Coronary artery (tissue), 2 donors: ENCODE measurements at regions not wholly inside any gene's neighbourhood (a gene's known extent, or its start where the extent isn't known, plus 50 kb on each side); places are given as distances from the start of the nearest gene placed in this dataset.

Source experiments
- DNase-seq: peaks from one replicate; pipeline ENCODE4 v3.0.0-alpha.2; 2017; ENCODE audit warnings: low spot score
- H3K27ac ChIP-seq, 2 donors: fragments of 200-600 bp; sonication (generic); one replicate each; pipeline ENCODE4 v1.5.1; 2016 to 2019
- H3K4me3 ChIP-seq: fragments of 200-600 bp; sonication (generic); 2 replicates; pipeline ENCODE4 v1.5.1; 2016; ENCODE audit warnings: mild to moderate bottlenecking, moderate library complexity
- TF ChIP-seq, protein P1 (sequence below): fragments of 200-600 bp; sonication (generic); IDR thresholded peaks from one replicate; pipeline ENCODE4 v1.5.1; 2019; ENCODE audit warnings: antibody characterized with exemption

DNA sequence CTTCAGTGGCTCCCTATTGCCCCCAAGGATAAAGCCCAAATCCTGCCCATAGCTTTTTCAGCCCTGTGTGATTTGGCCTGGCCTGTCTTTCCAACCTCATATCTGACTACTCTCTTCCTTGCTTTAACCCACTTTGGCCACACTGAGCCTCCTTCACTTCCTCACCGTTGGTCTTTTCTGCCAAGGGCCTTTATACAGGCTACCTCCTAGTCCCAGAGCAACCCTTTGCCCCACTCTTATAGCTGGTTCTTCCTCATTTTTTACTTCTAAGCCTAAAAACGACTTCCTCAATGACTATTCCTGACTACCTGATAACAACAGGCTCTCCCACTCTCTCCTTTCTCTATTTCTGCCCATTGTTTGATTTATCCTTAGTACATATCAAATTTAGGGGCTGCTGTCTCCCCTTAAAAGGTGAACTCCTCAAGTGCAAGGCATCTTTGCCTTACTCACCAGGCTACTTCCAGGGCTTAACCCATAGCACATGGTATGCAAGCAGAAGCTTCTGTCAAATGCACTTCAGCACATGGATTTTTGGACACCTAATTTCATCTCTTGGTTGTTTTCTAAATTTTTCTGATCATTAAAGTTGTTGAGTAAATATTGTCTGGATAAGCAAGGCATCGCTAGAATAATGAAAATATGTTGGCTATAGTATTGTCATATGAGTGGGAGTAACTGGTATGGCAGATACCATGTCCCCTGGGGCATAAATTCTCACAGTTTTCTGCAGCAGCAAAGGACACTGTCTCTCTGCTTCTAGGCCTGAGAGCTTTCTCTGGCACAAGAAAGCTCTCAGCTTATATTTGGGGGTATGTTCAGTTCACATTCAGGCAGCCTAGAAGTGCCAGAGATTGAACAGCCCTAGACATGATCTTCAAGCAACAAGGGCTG is 201.5 kb upstream of the GPR26 start:
- Histone ChIP-seq H3K4me3 (no peak overlapping the region), H3K27ac (no peak overlapping the region)
- TF ChIP-seq, protein P1, sequence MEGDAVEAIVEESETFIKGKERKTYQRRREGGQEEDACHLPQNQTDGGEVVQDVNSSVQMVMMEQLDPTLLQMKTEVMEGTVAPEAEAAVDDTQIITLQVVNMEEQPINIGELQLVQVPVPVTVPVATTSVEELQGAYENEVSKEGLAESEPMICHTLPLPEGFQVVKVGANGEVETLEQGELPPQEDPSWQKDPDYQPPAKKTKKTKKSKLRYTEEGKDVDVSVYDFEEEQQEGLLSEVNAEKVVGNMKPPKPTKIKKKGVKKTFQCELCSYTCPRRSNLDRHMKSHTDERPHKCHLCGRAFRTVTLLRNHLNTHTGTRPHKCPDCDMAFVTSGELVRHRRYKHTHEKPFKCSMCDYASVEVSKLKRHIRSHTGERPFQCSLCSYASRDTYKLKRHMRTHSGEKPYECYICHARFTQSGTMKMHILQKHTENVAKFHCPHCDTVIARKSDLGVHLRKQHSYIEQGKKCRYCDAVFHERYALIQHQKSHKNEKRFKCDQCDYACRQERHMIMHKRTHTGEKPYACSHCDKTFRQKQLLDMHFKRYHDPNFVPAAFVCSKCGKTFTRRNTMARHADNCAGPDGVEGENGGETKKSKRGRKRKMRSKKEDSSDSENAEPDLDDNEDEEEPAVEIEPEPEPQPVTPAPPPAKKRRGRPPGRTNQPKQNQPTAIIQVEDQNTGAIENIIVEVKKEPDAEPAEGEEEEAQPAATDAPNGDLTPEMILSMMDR, result no peak
- no peak for DNase-seq

DNA sequence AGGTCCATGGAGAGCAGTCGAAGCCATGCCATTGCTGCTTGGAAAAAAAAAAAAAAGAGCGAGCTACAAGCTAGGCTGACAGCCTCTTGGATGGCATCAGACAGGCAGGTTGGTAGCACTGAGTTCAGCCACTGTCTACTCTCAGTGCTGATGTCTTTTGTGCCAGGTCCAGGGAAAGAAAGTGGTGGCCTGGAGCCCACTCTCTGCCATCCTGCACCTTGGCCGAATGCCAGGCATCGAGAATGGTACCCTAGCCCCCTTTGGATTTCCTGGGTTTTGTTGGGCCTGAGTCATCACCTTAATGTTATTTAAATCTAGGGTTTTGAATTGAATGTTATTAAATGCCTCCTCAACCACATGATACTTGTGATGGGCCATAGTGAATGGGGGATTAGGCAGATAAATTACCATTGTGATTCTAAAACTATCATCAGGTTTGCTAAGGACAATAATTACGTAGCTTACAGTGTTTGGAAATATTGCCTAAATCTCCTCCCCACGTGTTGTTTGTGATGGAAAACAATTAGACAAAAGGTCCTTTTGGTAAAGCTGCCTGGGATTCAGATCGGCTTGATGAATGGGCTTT is 195.7 kb upstream of the GPR26 start:
- TF ChIP-seq, protein P1, result no peak
- no peak for DNase-seq

DNA sequence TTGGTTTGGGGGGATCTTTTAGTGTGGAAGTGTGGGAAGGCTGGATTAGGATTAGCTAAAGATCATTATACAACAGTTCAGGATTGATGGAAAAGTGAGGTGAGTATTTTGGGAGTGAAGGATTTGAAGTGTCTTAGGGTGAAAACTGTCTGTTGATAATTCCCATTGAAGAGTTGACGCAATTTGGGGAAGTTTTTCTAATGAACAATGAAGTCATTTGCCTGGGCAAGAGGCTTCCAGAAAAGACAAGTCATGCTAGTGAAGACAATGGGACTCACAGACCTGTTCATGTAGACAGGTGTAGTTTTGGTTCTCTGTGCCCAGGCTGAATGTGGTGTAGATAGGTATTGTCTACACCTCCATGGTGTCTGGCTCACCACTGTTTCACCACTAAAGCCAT is 194.3 kb upstream of the GPR26 start:
- DNase-seq, result no peak
- no peak overlapping the region for H3K4me3 ChIP-seq
- no peak overlapping the region for H3K27ac ChIP-seq
- TF ChIP-seq, protein P1, result no peak

More for the DNA sequence above, 195.7 kb upstream of the GPR26 start:
- Histone ChIP-seq H3K4me3 (no peak overlapping the region), H3K27ac (no peak overlapping the region)

DNA sequence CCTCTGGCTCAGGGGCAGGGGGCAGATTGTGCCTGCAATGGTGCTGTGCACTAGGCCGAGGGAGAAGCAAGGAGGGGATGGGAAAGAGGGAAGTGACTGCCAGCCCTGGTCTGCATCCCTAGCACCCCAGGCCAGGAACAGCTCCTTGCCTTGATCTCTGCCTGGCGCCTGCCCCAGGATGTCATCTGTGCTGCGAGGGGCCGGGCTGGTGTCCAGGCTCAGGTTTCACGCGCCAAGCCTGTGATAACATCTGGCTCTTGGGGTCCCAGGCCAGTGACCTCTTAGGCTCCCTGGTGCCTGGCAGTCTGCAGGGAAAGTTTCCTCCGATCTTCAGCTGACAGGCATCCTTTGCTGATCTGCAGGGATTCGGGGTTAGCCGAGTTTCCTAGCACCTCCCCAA is 193.5 kb upstream of the GPR26 start:
- DNase-seq, result no peak
- TF ChIP-seq, protein P1, result no peak
- no peak overlapping the region for H3K4me3 ChIP-seq
- no peak overlapping the region for H3K27ac ChIP-seq

DNA sequence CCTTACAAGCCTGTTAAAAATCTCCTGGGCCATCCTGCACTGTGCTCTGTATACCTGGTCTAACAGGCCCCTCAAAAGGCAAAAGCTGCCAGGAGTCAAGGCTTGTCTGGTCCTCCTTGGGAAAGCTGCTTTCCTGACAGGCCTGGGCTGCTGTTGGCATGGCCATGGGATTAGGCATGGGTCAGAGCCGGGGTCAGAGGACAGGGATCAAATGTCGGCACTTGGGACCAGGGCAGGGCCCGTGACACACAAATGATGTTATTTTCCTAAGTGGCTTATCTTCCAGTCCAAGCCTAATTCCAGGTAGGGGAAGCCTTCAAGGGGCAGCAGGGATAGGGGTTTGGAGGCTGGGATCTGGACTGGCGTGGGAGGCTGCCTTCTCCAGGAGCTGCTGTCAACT is 191.5 kb upstream of the GPR26 start:
- H3K4me3 ChIP-seq, result no peak overlapping the region
- TF ChIP-seq, protein P1, result no peak
- no peak for DNase-seq
- H3K27ac ChIP-seq, result no peak overlapping the region

DNA sequence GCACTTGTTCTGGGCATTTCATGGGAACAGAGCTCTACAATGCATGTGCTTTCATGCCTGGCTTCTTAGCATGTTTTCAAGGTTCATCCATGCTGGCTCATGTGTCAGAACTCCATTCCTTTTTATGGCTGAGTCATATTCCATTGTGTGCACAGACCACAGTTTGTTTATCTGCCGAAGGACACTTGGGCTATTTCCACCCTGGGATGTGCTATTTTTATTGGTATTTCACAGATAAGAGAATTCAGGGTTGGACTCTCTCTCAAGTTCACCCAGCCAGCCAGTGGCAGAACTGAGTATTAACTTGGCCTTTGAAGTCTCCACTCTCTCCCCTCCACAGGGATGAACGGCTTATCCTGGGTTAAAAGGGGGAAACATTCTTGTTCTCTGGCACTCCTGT is 190.7 kb upstream of the GPR26 start:
- DNase-seq, result no peak
- no peak overlapping the region for H3K27ac ChIP-seq
- no peak overlapping the region for H3K4me3 ChIP-seq
- TF ChIP-seq, protein P1, result no peak

DNA sequence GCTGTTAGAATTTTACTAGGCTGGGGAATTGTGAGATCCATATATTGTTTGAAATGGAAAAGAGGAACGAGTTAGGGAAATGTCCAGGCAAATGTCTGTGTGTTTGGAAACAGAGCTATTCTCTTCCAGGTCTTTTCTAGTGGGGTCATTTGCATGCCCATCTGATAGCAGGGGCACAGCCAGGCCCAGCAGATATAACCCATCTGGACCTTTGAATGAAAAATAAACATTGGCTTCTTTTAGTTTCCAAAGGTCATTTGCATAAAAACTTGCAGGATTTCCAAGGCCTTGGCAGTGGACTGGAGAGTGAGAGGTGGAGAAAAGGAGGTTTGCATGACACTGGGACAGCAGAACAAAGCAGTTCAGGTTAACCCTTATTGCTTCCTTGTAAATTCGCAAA is 188.0 kb upstream of the GPR26 start:
- TF ChIP-seq, protein P1, result no peak
- DNase-seq, result no peak
- H3K27ac ChIP-seq, result no peak overlapping the region
- H3K4me3 ChIP-seq, result no peak overlapping the region
